Mesothelial cell of epicardium (in vitro differentiated cells): ENCODE measurements at regions not wholly inside any gene's neighbourhood (a gene's known extent, or its start where the extent isn't known, plus 50 kb on each side); places are given as distances from the start of the nearest gene placed in this dataset.

Experiments
- DNase-seq, 2 experiments: peaks; one replicate each; pipeline ENCODE4 v3.0.0; 2021; ENCODE audit warnings: low spot score in 2 of 2; ENCODE audit not compliant: unreplicated experiment in 2 of 2
- H3K27ac Mint-ChIP-seq: 2 replicates; pipeline ENCODE4 v1.8.0; 2021; ENCODE audit warnings: mixed read lengths
- H3K27me3 Mint-ChIP-seq: 2 replicates; pipeline ENCODE4 v1.8.0; 2021; ENCODE audit warnings: low read depth, mixed read lengths
- H3K36me3 Mint-ChIP-seq: 2 replicates; pipeline ENCODE4 v1.8.0; 2021; ENCODE audit warnings: mixed read lengths
- H3K4me1 Mint-ChIP-seq: 2 replicates; pipeline ENCODE4 v1.8.0; 2021; ENCODE audit warnings: mixed read lengths
- H3K4me3 Mint-ChIP-seq: 2 replicates; pipeline ENCODE4 v1.8.0; 2021; ENCODE audit warnings: mild to moderate bottlenecking, moderate library complexity, mixed read lengths
- H3K9me3 Mint-ChIP-seq: 2 replicates; pipeline ENCODE4 v1.8.0; 2021; ENCODE audit warnings: mixed read lengths
- TF ChIP-seq, protein P1 (sequence below): fragments of 200-600 bp; sonication (generic); IDR thresholded peaks from one replicate; pipeline ENCODE4 v1.5.0; 2021; ENCODE audit warnings: antibody characterized with exemption; ENCODE audit not compliant: unreplicated experiment

- Mint-ChIP-seq H3K36me3 (peaks cover 2% of the 10 kb centered on the region), H3K9me3 (peaks cover 16% of the 10 kb centered on the region), H3K4me3 (no peak overlapping the region), H3K27ac (no peak overlapping the region), H3K4me1 (peaks cover 22% of the 10 kb centered on the region), H3K27me3 (no peaks in the 10 kb centered on the region)
- no peak for DNase-seq
- TF ChIP-seq, protein P1, sequence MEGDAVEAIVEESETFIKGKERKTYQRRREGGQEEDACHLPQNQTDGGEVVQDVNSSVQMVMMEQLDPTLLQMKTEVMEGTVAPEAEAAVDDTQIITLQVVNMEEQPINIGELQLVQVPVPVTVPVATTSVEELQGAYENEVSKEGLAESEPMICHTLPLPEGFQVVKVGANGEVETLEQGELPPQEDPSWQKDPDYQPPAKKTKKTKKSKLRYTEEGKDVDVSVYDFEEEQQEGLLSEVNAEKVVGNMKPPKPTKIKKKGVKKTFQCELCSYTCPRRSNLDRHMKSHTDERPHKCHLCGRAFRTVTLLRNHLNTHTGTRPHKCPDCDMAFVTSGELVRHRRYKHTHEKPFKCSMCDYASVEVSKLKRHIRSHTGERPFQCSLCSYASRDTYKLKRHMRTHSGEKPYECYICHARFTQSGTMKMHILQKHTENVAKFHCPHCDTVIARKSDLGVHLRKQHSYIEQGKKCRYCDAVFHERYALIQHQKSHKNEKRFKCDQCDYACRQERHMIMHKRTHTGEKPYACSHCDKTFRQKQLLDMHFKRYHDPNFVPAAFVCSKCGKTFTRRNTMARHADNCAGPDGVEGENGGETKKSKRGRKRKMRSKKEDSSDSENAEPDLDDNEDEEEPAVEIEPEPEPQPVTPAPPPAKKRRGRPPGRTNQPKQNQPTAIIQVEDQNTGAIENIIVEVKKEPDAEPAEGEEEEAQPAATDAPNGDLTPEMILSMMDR: no peak
Observed at GRCh38 chr2:5885451-5886173, 193.4 kb downstream of the SOX11 start.

DNA sequence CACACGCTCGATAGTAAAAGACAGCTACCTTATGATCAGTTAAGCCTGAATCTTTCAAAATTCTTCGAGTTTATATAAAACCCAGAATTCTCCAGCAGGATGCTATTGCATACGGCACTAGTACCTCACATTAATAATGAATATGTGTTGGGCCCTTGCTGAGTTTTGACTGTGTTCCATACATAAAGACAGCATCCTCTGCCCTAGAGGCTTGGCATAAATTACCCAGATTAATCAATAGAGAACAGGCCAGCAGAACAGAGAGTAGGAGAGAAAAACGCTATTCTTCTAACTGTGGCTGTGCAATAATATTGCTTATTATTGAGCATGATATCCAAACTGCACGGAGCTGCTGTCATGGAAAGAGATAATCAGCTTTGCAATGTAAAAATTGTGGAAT, 194.3 kb downstream of the SOX11 start:
- no peak for DNase-seq
- peaks cover 22% of the 10 kb centered on the region for H3K4me1 Mint-ChIP-seq
- H3K36me3 Mint-ChIP-seq: peaks cover 2% of the 10 kb centered on the region
- TF ChIP-seq, protein P1: no peak
- H3K27ac Mint-ChIP-seq: no peak overlapping the region
- peaks cover 13% of the 10 kb centered on the region for H3K9me3 Mint-ChIP-seq
- no peaks in the 10 kb centered on the region for H3K27me3 Mint-ChIP-seq
- no peak overlapping the region for H3K4me3 Mint-ChIP-seq

- Mint-ChIP-seq H3K36me3 (no peaks in the 10 kb centered on the region), H3K27ac (no peak overlapping the region), H3K9me3 (peaks cover 6% of the 10 kb centered on the region), H3K4me1 (peaks cover 22% of the 10 kb centered on the region), H3K27me3 (no peaks in the 10 kb centered on the region), H3K4me3 (no peak overlapping the region)
- no peak for DNase-seq
- TF ChIP-seq, protein P1: no peak
Observed at GRCh38 chr2:5888126-5888525, 195.9 kb downstream of the SOX11 start.

- Mint-ChIP-seq H3K4me1 (peaks cover 22% of the 10 kb centered on the region), H3K27me3 (no peaks in the 10 kb centered on the region), H3K36me3 (no peaks in the 10 kb centered on the region), H3K9me3 (no peaks in the 10 kb centered on the region), H3K27ac (no peak overlapping the region), H3K4me3 (no peak overlapping the region)
- TF ChIP-seq, protein P1: no peak
- DNase-seq: no peak
Observed at GRCh38 chr2:5889519-5889918, 197.3 kb downstream of the SOX11 start.

DNA sequence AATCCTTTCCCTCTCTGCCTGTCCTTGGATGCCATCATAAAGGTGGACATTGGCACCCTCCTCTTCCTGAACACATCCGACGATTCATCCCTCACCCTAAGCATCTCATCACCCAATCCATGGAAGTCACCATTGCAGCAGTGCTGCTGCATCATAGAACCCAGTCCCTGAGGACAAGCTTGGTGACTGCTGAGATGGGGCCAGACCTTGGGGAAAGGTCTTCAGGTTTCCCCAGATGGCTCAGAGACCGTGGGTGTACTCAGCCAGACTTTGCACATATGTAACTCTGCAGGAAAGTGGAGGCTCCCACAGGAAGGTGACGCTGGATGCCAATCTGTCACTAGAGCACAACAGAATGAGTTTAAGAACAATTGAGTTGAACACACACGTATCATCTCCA, 202.2 kb downstream of the SOX11 start:
- H3K9me3 Mint-ChIP-seq: no peaks in the 10 kb centered on the region
- no peak for DNase-seq
- H3K4me1 Mint-ChIP-seq: peaks cover 2% of the 10 kb centered on the region
- H3K36me3 Mint-ChIP-seq: no peaks in the 10 kb centered on the region
- no peaks in the 10 kb centered on the region for H3K27me3 Mint-ChIP-seq
- TF ChIP-seq, protein P1: no peak
- no peak overlapping the region for H3K4me3 Mint-ChIP-seq
- H3K27ac Mint-ChIP-seq: no peak overlapping the region

DNA sequence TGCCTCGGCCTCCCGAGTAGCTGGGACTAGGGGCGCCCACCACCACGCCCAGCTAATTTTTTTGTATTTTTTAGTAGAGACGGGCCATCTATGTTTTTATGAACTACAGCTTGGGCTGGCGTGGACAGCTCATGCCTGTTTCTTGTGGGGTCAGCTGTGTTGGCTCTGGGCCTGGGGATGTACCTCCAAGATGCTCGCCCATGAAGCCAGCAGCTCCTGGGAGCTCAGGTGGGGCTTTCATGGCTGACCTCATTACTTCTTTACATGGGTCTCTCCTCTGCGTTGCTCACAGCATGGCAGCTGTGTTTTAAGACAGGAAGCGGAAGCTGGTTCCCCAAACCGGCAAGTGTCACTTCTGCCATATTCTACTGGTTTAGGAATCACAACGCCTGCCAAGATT, 203.1 kb downstream of the SOX11 start:
- Mint-ChIP-seq H3K36me3 (no peaks in the 10 kb centered on the region), H3K27me3 (no peaks in the 10 kb centered on the region)

More for the DNA sequence above, 203.1 kb downstream of the SOX11 start:
- TF ChIP-seq, protein P1: no peak
- Mint-ChIP-seq H3K4me1 (no peaks in the 10 kb centered on the region), H3K27ac (no peak overlapping the region), H3K9me3 (peaks cover 3% of the 10 kb centered on the region), H3K4me3 (no peak overlapping the region)
- no peak for DNase-seq
